ENCODE measurements at regions not wholly inside any gene's neighbourhood (a gene's known extent, or its start where the extent isn't known, plus 50 kb on each side); places are given as distances from the start of the nearest gene placed in this dataset.
"Not testable (repeated sequence)": the region's sequence is repeated elsewhere in the genome, so short reads cannot be mapped to it uniquely, and the experiment has no call there.

DNA sequence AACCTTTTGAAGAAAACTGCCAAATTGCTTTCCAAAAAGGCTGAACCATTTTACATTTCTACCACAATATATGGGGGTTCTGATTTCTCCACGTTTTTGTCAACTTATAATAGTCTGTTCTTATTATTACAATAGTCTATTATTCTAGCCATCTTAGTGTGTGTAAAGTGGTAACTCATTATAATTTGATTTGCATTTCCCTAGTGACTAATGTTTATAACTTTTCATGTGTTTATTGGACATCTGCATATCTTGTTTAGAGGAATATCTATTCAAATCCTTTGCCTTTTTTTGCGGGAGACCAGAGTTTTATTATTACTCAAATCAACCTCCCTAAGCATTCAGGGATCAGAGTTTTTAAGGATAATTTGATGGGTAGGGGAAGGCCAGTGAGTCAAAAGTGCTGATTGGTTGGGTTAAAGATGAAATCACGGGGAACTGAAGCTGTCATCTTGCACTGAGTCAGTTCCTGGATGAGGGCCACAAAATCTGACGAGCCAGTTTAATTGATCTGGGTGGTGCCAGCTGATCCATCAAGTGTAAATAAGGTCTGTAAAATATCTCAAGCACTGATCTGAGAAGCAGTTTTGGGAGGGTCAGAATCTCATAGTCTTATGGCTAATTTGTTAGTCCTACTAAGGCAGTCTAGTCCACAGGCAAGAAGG, 303.4 kb upstream of the NCKAP5 start:
- Histone ChIP-seq H3K36me3 (replicated peaks in 1 of 2; ENCODE audit: control insufficient read depth in 2 of 2, insufficient read depth in 2 of 2, low read length in 2 of 2) (no peaks in the 10 kb centered on the region), H4K91ac (ENCODE audit: low read depth, low read length, poor library complexity) (no peak overlapping the region), H3K27me3 (ENCODE audit: control insufficient read depth in 3 of 3, insufficient read depth in 3 of 3, low read depth in 1 of 3, low read length in 3 of 3) (no peaks in the 10 kb centered on the region), H3K23ac (ENCODE audit: low read depth, low read length, poor library complexity) (no peak overlapping the region), H2BK5ac (ENCODE audit: low read length) (no peak overlapping the region), H3K4ac (ENCODE audit: low read length) (no peak overlapping the region), H2AK5ac (ENCODE audit: low read depth, low read length) (no peak overlapping the region), H2BK120ac (ENCODE audit: low read depth, low read length) (no peak overlapping the region), H3K9ac (ENCODE audit: low read depth, low read length, poor library complexity) (no peak overlapping the region), H3K4me2 (ENCODE audit: insufficient read depth, low read length, poor library complexity, severe bottlenecking) (no peak overlapping the region), H2BK15ac (ENCODE audit: low read length) (no peak overlapping the region), H3K14ac (ENCODE audit: low read length) (no peak overlapping the region), H3K18ac (ENCODE audit: low read length) (no peak overlapping the region), H3K9me3 (replicated peaks in 1 of 2; ENCODE audit: control insufficient read depth in 2 of 2, insufficient read depth in 1 of 2, low read depth in 1 of 2, low read length in 2 of 2) (no peaks in the 10 kb centered on the region), H3K4me3 (ENCODE audit: low read length in 2 of 2) (no peak overlapping the region), H3K4me1 (ENCODE audit: control insufficient read depth in 2 of 2, insufficient read depth in 1 of 2, low read depth in 1 of 2, low read length in 2 of 2) (no peaks in the 10 kb centered on the region), H3K79me1 (ENCODE audit: low read depth, low read length) (no peaks in the 10 kb centered on the region), H2AFZ (ENCODE audit: low read length) (no peak overlapping the region), H3K27ac (replicated peaks; ENCODE audit: low read length) (no peak overlapping the region), H4K8ac (ENCODE audit: low read depth, low read length) (no peak overlapping the region), H2BK12ac (ENCODE audit: low read length) (no peak overlapping the region)
- WGBS, 2 donors (ENCODE audit: extremely low coverage in 2 of 2, insufficient read length in 2 of 2, insufficient replicate concordance in 1 of 2): no CpG with 5 or more reads among the region's 4 CpGs
- no peak for DNase-seq (ENCODE audit: low spot score)

DNA sequence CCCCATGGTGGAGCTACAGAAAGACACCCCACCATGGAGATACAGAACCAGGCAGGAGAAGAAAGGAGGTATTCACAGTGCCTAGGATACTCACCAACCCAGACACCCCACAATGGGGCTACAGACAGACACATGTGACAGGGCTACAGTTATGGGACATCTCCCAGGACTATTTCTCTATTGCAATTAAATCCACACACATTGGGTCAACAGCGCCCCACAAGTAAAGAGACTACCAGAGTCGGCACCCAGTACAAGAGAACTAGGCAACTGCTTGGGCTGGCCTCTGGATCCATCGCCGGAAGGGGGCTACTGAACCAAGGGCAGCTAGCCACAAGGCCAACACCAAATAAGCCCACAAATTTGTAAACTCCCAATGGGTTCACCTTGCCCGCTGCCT, 310.1 kb upstream of the NCKAP5 start:
- Histone ChIP-seq H3K18ac (ENCODE audit: low read length) (no peak overlapping the region), H3K36me3 (replicated peaks in 1 of 2; ENCODE audit: control insufficient read depth in 2 of 2, insufficient read depth in 2 of 2, low read length in 2 of 2) (no peaks in the 10 kb centered on the region), H3K79me1 (ENCODE audit: low read depth, low read length) (no peaks in the 10 kb centered on the region), H3K27me3 (ENCODE audit: control insufficient read depth in 3 of 3, insufficient read depth in 3 of 3, low read depth in 1 of 3, low read length in 3 of 3) (peaks cover 0 to 4% (median 0%) of the 10 kb centered on the region in 3 experiments), H3K4ac (ENCODE audit: low read length) (no peak overlapping the region), H2BK12ac (ENCODE audit: low read length) (no peak overlapping the region), H3K23ac (ENCODE audit: low read depth, low read length, poor library complexity) (no peak overlapping the region), H2BK120ac (ENCODE audit: low read depth, low read length) (no peak overlapping the region), H3K4me2 (ENCODE audit: insufficient read depth, low read length, poor library complexity, severe bottlenecking) (no peak overlapping the region), H3K4me1 (ENCODE audit: control insufficient read depth in 2 of 2, insufficient read depth in 1 of 2, low read depth in 1 of 2, low read length in 2 of 2) (no peaks in the 10 kb centered on the region), H2BK5ac (ENCODE audit: low read length) (no peak overlapping the region), H2BK15ac (ENCODE audit: low read length) (no peak overlapping the region), H4K8ac (ENCODE audit: low read depth, low read length) (no peak overlapping the region), H2AK5ac (ENCODE audit: low read depth, low read length) (no peak overlapping the region), H3K9ac (ENCODE audit: low read depth, low read length, poor library complexity) (no peak overlapping the region), H3K14ac (ENCODE audit: low read length) (no peak overlapping the region), H3K4me3 (ENCODE audit: low read length in 2 of 2) (no peak overlapping the region), H3K9me3 (replicated peaks in 1 of 2; ENCODE audit: control insufficient read depth in 2 of 2, insufficient read depth in 1 of 2, low read depth in 1 of 2, low read length in 2 of 2) (no peaks in the 10 kb centered on the region), H2AFZ (ENCODE audit: low read length) (no peak overlapping the region), H3K27ac (replicated peaks; ENCODE audit: low read length) (no peak overlapping the region), H4K91ac (ENCODE audit: low read depth, low read length, poor library complexity) (no peak overlapping the region)
- DNase-seq (ENCODE audit: low spot score): no peak
- WGBS, 2 donors (ENCODE audit: extremely low coverage in 2 of 2, insufficient read length in 2 of 2, insufficient replicate concordance in 1 of 2): no CpG with 5 or more reads among the region's 5 CpGs

DNA sequence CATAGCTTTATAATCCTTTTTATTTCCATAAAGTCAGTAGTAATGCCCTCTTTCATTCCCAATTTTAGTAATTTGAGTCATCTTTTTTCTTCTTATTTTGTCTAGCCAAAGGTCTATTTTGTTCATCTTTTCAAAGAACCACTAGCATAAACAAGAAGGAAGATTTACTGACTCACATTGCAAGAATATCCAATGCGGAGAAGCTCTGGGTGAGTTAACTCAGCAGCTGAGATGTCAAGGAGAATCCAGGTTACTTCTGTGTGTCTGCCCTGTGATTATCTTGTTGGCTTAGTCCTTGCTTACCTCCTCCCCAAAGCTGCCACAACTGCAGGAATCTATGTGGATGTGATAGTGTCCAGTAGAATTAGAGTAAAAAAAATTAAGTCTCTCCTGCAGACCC, 311.4 kb upstream of the NCKAP5 start:
- Histone ChIP-seq H3K23ac (ENCODE audit: low read depth, low read length, poor library complexity) (no peak overlapping the region), H3K36me3 (replicated peaks in 1 of 2; ENCODE audit: control insufficient read depth in 2 of 2, insufficient read depth in 2 of 2, low read length in 2 of 2) (no peaks in the 10 kb centered on the region), H3K4ac (ENCODE audit: low read length) (no peak overlapping the region), H3K79me1 (ENCODE audit: low read depth, low read length) (no peaks in the 10 kb centered on the region), H2BK12ac (ENCODE audit: low read length) (no peak overlapping the region), H3K27me3 (ENCODE audit: control insufficient read depth in 3 of 3, insufficient read depth in 3 of 3, low read depth in 1 of 3, low read length in 3 of 3) (peaks cover 0 to 4% (median 0%) of the 10 kb centered on the region in 3 experiments), H3K9me3 (replicated peaks in 1 of 2; ENCODE audit: control insufficient read depth in 2 of 2, insufficient read depth in 1 of 2, low read depth in 1 of 2, low read length in 2 of 2) (no peaks in the 10 kb centered on the region), H2AK5ac (ENCODE audit: low read depth, low read length) (no peak overlapping the region), H3K4me2 (ENCODE audit: insufficient read depth, low read length, poor library complexity, severe bottlenecking) (no peak overlapping the region), H3K18ac (ENCODE audit: low read length) (no peak overlapping the region), H2BK5ac (ENCODE audit: low read length) (no peak overlapping the region), H3K9ac (ENCODE audit: low read depth, low read length, poor library complexity) (no peak overlapping the region), H4K8ac (ENCODE audit: low read depth, low read length) (no peak overlapping the region), H2AFZ (ENCODE audit: low read length) (no peak overlapping the region), H3K27ac (replicated peaks; ENCODE audit: low read length) (no peak overlapping the region), H4K91ac (ENCODE audit: low read depth, low read length, poor library complexity) (no peak overlapping the region), H3K4me1 (ENCODE audit: control insufficient read depth in 2 of 2, insufficient read depth in 1 of 2, low read depth in 1 of 2, low read length in 2 of 2) (no peaks in the 10 kb centered on the region), H2BK15ac (ENCODE audit: low read length) (no peak overlapping the region), H3K14ac (ENCODE audit: low read length) (no peak overlapping the region), H3K4me3 (ENCODE audit: low read length in 2 of 2) (no peak overlapping the region), H2BK120ac (ENCODE audit: low read depth, low read length) (no peak overlapping the region)
- WGBS, 2 donors (ENCODE audit: extremely low coverage in 2 of 2, insufficient read length in 2 of 2, insufficient replicate concordance in 1 of 2): no CpG with 5 or more reads among the region's 1 CpG
- no peak for DNase-seq (ENCODE audit: low spot score)

DNA sequence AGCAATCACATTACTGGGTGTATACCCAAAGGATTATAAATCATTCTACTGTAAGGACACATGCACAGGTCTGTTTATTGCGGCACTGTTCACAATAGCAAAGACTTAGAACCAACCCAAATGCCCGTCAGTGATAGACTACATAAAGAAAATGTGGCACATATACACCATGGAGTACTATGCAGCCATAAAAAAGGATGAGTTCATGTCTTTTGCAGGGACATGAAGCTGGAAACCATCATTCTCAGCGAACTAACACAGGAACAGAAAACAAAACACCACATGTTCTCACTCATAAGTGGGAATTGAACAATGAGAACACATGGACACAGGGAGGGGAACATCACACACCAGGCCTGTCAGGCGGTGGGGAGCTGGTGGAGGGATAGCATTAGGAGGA, 313.9 kb upstream of the NCKAP5 start:
- not testable (repeated sequence) for H3K23ac ChIP-seq (ENCODE audit: low read depth, low read length, poor library complexity); H2BK15ac ChIP-seq (ENCODE audit: low read length); H3K27ac ChIP-seq (replicated peaks; ENCODE audit: low read length); H3K27me3 ChIP-seq (ENCODE audit: control insufficient read depth in 3 of 3, insufficient read depth in 3 of 3, low read depth in 1 of 3, low read length in 3 of 3); H3K4me3 ChIP-seq (ENCODE audit: low read length in 2 of 2); H4K91ac ChIP-seq (ENCODE audit: low read depth, low read length, poor library complexity); H3K4me1 ChIP-seq (ENCODE audit: control insufficient read depth in 2 of 2, insufficient read depth in 1 of 2, low read depth in 1 of 2, low read length in 2 of 2); H4K8ac ChIP-seq (ENCODE audit: low read depth, low read length); H3K79me1 ChIP-seq (ENCODE audit: low read depth, low read length); H2BK5ac ChIP-seq (ENCODE audit: low read length); H2AK5ac ChIP-seq (ENCODE audit: low read depth, low read length); H2BK120ac ChIP-seq (ENCODE audit: low read depth, low read length); H3K9me3 ChIP-seq (replicated peaks in 1 of 2; ENCODE audit: control insufficient read depth in 2 of 2, insufficient read depth in 1 of 2, low read depth in 1 of 2, low read length in 2 of 2); H2AFZ ChIP-seq (ENCODE audit: low read length); H3K14ac ChIP-seq (ENCODE audit: low read length); DNase-seq (ENCODE audit: low spot score); H3K36me3 ChIP-seq (replicated peaks in 1 of 2; ENCODE audit: control insufficient read depth in 2 of 2, insufficient read depth in 2 of 2, low read length in 2 of 2); H2BK12ac ChIP-seq (ENCODE audit: low read length); H3K9ac ChIP-seq (ENCODE audit: low read depth, low read length, poor library complexity); H3K18ac ChIP-seq (ENCODE audit: low read length); H3K4me2 ChIP-seq (ENCODE audit: insufficient read depth, low read length, poor library complexity, severe bottlenecking); H3K4ac ChIP-seq (ENCODE audit: low read length)
- WGBS, 2 donors (ENCODE audit: extremely low coverage in 2 of 2, insufficient read length in 2 of 2, insufficient replicate concordance in 1 of 2): no CpG with 5 or more reads among the region's 4 CpGs

Data from neuronal stem cell (in vitro differentiated cells).